GM12874 (cell line): ENCODE measurements at regions not wholly inside any gene's neighbourhood (a gene's known extent, or its start where the extent isn't known, plus 50 kb on each side); places are given as distances from the start of the nearest gene placed in this dataset.

Experiments
- CTCF ChIP-seq: IDR thresholded peaks from 2 replicates; pipeline ENCODE4 v1.5.1; 2011; ENCODE audit warnings: low read depth, mild to moderate bottlenecking, control low read depth, low read length, moderate library complexity; ENCODE audit not compliant: insufficient read depth

GRCh38 chr1:218867941-218868626, 305.6 kb upstream of the LYPLAL1 start:
- TF ChIP-seq CTCF, result no peak

- TF ChIP-seq CTCF, result no peak
Observed at GRCh38 chr1:218869276-218869675, 304.4 kb upstream of the LYPLAL1 start.

- no peak for TF ChIP-seq CTCF
Observed at GRCh38 chr1:218872026-218872425, 301.7 kb upstream of the LYPLAL1 start.

GRCh38 chr1:218872928-218873327, 300.8 kb upstream of the LYPLAL1 start:
- TF ChIP-seq CTCF, result no peak

GRCh38 chr1:218874313-218874712, 299.4 kb upstream of the LYPLAL1 start:
- TF ChIP-seq CTCF, result no peak

- no peak for TF ChIP-seq CTCF
Observed at GRCh38 chr1:218874801-218875400, 298.8 kb upstream of the LYPLAL1 start.

GRCh38 chr1:218878369-218878768, 295.3 kb upstream of the LYPLAL1 start:
- no peak for TF ChIP-seq CTCF
